Fibroblast of skin of left quadriceps (primary cell): ENCODE measurements at regions not wholly inside any gene's neighbourhood (a gene's known extent, or its start where the extent isn't known, plus 50 kb on each side); places are given as distances from the start of the nearest gene placed in this dataset.
"Not testable (repeated sequence)": the region's sequence is repeated elsewhere in the genome, so short reads cannot be mapped to it uniquely, and the experiment has no call there.

Experiments
- DNase-seq, 2 experiments: peaks; one replicate each; pipeline ENCODE4 v3.0.0-alpha.2; 2013; ENCODE audit warnings: low read depth in 2 of 2

DNA sequence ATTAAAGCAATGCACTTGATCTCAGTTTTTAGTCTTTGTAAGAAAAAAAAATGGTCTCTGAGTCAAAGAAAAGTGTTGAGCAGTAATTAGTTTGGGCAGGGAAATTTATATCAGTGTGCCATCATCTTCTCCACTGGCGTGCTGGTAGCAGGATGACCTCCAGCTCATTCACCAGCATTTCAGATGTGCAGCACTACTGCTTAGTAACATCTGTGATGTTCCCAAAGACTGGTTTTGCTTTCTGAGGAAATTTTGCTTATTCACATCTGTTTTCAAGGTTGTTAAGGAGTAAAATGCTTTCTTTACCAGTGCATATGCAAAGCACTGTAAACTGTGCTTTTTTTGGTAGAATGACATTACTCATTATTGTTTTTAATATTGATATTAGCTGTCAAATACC lies 540.4 kb downstream of the TRAM1L1 start:
- DNase-seq, result no peak

DNA sequence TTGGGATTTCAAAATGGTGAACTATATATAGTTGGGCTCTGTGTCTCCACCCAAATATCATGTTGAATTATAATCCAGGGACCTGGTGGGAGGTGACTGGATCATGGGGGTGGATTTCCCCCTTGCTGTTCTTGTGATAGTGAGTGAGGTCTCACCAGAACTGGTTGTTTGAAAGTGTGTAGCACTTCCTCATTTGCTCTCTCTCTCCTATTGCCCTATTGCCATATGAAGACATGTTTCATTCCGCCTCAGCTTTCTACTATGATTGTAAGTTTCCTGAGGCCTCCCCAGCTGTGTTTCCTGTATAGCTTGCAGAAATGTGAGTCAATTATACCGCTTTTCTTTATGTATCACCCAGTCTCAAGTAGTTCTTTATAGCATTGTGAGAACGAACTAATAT lies 545.6 kb downstream of the TRAM1L1 start:
- DNase-seq, result no peak

DNA sequence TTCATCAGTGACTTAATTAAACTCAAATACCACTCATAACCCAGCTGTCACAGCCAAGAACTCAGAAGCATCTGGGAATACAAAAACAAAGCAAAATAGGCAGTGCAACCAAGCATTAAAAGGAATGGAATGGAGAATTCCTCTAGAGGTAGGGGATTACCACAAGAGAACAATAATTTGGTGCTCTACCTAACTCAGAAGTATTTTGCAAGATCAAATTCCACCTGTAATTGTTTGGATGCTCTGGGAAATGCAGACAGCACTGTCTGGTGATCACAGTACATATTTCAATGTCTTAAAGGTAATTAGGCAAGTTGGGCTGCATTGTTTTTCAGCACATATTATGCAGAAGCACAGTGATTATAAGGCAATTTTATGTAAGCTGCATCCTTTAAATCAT lies 547.5 kb downstream of the TRAM1L1 start:
- no peak for DNase-seq

DNA sequence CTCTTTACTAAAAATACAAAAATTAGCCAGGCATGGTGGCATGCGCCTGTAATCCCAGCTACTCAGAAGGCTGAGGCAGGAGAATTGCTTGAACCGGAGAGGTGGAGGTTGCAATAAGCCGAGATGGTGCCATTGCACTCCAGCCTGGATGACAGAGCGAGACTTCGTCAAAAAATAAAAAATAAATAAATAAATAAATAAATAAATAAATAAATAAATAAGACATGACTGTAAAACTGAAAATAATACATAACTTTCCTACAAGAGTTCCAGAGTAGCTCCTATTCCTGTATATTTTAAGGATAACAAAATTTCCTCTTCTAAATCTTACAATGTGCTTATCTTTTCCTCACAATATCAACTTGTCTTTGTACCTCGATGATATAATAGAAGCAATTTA lies 549.4 kb downstream of the TRAM1L1 start:
- DNase-seq, result not testable (repeated sequence)

DNA sequence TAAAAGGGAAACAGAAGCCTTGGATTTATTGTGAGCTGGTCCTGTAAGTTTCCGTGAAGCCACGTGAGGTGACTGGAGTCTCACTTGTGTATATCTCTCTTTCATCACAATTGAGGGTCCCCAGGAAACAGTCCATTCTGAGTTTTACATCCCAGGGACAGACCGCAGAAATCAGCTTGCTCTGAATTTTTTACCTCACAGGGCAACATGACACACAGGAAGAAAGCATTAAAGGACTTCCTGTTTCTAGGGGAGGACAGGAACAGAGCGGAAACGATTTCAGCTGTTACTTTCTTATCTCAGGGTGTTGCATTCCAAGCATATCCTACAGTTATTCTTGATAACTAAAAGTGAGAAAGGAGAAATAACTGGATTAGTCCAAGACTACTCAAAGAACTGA lies 553.5 kb downstream of the TRAM1L1 start:
- DNase-seq, result no peak

DNA sequence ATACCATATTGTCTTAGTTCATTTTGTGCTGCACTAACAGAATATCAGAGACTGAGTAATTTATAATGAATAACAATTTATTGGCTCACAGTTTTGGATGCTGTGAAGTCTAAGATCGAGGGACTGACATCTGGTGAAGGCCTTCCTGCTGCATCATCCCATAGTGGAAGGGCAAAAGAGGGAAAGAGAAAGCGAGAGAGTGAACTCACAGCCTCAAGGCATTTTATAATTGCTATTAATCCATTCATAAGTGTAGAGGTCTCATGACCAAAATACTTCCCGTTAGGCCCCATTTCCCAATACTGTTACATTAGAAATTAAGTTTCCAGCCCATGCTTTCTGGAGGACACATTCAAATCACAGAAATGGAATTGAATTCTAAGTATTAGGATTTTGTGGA lies 554.4 kb downstream of the TRAM1L1 start:
- no peak for DNase-seq

DNA sequence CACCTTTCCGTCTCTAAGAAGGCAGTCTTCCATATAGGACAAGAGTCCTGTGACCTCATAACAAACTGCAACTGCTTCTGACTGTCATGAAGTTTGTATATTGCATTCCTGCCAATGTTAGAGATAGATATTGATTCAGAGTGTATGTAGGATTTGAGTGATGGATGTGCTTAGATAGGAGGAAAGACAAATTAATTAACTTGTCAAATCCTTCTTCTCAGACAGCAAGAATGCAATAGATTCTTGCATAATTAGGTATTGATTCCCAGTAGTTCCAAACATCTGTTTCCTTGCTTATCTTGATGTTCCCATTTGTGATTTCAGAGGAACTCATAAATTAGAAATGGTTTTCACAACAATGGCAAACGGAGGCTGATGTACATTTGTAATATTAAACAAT lies 555.3 kb downstream of the TRAM1L1 start:
- DNase-seq, result no peak

DNA sequence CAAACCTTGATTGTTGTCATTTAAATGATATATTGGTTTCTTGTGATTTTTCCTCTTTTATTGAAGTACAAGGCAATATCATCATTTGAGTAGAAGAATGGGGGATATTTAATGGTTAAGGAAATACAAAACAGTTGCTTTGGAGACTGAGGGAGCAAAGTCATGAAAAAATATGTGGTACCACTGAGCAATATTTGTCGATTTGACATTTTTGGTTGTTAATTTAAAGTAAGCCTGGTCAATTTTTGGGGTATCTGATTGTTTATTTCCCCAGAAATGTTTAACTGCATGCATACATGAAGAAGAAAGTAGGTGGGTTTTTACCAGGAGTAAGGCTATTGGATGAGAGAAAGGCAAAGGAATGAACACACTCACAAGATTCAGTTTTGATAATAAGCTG lies 556.2 kb downstream of the TRAM1L1 start:
- no peak for DNase-seq

DNA sequence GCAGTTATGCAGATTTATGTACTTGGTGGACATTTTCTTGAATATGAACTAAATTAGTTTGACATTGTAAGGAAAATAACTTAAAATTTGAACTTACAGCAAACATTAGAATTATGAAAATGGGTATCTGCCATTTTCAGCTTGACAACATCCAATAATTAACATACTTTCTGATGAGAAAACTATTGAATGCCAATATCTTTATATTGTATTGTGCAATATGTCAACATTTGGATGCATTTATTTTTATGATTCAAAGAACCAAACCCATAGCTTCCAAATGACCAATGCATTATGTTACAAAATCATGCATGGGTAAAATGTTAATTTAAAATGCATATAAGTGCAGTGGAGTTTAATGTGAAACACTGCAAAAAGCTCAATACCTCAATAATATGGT lies 562.5 kb downstream of the TRAM1L1 start:
- no peak for DNase-seq

DNA sequence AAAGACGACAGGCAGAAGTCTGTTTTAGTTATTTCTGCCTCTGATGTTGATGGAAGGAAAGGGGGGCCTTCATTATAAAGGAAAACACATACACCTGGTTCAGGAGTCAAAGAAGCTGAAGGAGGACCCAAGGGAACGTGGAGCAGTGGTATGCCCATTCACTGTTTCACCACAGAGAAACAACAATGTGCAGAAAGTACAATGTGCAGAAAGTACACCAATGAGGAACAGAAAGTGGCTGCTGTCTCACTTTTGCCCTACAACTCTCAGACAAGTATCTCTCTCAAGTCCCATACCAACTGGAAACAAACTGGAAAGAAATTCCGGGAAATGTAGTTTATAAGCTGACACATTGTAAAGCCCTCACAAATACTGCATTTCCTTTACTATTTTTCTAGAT lies 564.5 kb downstream of the TRAM1L1 start:
- DNase-seq, result no peak

DNA sequence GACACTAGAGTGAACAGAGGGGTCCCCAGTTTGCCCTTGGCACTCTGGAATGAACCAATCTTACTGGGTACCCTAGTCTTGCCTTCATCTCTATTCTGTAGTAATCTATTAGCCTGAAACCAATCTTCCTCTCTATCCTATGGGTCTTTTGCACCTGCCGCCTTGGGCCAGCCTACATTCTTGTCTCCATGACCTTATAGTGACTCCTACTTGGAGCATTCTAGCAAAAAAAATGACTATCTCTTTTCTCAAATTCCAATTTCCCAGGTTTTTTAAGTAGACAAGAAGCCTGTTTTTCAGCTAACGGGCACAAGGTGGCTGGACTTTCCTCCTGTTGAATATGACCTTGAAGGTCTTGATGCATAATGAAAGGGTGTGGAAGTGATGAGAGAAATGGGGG lies 568.7 kb downstream of the TRAM1L1 start:
- DNase-seq, result no peak

DNA sequence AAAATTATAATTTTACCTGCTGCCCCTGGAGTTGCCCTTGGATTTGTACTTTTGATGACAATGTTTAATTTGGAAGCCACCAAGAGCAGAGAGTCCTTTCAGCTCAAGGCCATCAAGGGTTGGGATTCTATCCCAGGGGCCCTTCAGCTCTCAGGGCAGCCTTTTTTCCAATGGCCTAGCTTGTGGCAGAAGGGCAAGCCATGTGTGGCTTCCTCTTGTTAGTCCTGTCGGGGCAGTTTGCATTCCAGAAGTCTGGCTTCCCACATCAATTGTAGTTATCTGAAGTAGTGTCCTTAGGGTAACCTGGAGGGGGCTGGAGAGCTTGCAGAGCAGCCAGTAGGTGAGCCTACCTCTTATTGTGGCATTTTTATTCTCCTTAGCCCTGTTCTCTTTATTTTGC lies 569.4 kb downstream of the TRAM1L1 start:
- DNase-seq, result no peak

DNA sequence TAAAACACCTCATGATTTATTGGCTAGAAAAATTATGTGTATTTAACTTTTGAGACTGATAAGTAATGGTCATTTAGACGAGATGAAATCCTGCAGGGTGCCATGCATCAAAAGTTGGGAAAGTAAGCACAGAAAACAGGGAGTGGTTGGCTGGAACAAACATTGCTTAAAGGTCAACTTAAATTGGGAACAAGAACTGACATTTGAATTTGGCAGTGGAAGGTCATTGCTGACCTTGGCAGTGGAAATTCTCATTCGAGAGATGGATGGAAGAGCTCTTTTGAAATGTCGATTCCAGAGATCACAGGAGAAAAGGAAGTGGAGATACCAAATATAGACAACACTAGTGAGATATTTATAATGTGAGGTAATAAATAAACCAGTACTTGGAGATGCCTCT lies 572.8 kb downstream of the TRAM1L1 start:
- no peak for DNase-seq

DNA sequence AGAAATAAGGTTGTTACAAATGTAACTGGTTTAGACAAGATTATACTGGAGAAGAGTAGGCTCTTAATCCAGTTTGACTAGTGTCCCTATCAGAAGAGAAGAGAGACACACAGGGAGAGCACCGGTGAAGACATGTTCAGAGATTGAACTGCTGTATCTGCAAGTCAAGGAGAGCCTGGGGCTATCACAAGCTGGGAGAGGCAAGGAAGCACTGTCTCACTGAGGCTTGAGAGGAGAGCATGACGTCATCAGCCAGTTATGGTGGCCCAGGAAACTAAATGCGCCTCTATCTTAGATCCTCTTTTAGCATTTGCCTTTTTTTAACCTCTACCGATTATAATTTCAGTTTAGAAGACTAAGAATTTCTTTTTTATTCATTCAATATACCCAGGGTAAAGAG lies 583.4 kb downstream of the TRAM1L1 start:
- no peak for DNase-seq

DNA sequence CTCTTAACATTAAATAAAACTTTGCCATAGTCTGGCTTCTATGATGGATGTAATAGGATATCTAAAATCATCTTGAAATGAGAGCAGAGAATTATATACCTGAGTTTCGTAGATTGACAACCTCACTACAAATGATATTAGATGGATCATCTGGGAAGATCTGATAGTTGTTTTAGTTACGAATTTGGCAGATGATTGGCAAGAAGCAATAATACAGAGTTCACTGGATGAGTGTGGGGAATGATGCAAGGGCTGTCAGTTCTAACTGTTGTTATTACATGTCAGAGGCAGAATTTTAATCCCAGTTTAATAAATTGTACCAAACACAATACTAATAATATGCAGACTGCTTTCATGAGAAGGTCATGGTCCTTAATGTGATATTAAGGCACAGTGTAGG lies 585.2 kb downstream of the TRAM1L1 start:
- no peak for DNase-seq

DNA sequence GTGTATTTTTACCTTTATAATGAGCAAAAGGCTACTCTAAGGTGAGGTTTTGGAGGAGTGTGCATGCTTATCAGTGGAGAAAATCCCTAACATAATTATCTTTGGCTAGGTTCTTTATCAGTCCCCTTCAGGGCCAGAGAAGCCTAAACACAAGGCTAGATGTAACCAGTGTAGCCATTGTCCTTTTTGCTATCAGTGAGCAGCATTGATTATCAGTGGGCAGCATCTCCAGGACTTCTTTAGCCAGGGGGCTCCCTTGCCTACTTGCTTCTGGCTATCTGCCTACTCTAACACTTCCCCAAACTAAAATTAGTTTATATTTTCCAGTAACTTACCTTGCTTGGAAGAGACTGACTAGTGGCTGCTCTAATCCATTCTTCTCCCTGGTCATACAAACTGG lies 595.6 kb downstream of the TRAM1L1 start:
- no peak for DNase-seq

DNA sequence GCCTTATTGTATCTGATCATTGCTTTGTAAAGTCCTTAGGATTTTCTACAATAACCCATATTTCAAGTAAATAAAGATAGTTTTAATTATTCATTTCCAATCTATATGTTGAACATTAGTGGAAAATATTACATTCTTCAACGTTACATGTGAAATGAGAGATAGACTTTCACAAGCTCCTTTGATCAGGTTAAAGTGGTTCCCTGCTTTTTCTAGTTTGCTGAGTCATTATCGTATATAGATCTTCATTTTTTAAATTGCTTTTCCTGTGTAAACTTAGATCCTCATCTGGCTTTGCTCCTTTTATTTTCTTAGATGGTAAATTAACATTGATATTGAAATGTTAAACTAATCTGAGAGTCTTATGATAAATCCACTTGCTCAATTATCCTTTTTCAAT lies 599.0 kb downstream of the TRAM1L1 start:
- no peak for DNase-seq

DNA sequence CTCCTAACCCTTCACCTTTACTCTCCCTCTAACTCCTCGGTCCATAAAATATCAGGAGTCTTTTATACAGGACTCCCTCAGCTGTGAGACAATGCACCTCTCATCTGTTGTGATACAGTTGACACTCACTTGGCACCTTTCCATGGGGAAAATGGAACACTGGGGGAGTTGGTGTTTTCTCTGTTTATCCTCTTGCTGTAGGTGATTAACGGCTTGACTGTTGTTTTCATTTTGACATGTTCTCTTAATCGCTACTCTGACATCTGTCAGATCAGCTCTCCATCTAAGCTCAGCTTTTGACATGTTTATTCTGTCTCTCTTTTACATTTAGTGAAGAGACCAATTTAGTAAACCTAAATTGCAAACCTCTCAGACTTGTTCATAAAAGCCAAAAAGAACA lies 604.8 kb downstream of the TRAM1L1 start:
- DNase-seq, result no peak

DNA sequence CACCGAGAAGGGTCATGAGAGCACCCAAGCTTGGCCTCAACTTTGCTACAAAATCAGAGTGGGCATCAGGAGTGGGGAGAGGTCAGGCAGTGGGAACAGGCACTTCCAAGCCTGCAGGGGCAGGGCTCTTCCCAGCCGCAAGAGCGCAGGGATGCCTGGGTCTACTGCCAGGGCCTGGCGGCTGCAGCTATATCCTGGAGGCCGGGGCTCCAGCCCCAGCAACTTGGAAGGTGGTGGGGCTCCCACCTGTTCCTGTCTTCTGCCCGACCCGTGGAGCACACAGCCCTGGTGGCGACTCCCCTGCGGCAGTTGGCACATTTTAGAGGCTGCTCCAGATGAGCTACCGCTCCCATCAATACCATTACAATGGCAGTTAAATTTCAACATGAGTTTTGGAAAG lies 607.0 kb downstream of the TRAM1L1 start:
- DNase-seq, result no peak

DNA sequence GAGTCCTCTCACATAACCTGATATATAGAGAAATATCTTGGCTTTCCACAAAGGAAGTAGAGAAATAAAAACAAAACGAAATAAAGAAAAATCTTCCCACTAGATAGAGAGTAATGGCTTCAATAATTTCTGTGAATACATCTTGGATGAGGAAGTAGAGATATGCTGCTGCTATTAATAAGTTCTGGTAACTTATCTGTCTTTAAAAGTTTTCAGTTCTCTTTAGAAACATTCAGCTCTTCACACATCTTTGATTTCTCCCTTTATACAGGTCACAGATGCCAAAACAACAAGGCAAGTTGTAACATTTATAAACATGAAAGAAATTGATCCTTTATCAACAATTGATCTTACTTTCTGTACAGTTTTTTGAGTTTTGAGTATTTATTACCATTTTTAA lies 615.8 kb downstream of the TRAM1L1 start:
- no peak for DNase-seq

DNA sequence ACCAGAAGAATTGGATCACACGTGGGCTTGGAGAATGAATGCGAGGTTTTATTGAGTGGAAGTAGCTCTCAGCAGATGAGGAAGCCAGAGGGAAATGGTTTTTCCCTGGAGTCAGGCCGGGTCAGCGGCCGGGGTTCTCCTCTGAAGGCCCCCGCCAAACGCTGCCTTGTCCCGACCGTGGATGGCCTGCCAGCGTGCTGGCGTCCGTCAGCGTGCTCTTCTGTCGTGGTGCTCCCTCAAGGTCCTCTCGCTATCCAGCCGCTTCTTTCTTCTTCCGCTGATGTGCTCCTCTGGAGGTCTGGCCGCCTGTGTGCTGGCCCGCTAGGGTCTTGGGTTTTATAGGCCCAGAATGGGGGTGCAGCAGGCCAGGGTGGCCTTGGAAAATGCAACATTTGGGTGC lies 632.2 kb downstream of the TRAM1L1 start:
- DNase-seq, result no peak

DNA sequence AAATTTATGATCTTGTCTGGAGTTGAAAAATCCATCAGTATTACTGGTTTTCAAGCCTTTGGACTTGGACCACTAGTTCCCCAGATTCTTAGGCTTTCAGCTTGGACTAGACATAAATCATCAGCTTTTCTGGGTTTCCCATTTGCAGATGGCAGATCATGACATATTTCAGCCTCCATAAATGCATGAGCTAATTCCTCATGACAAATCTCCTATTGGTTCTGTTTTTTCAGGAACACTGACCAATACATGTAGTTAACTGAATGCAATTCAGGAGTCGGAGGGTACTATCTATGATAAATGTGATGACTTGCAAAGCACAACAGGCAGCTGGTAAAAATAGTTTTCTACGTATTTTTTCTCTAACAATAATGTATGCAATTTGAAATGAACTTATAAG lies 635.6 kb downstream of the TRAM1L1 start:
- DNase-seq, result no peak

DNA sequence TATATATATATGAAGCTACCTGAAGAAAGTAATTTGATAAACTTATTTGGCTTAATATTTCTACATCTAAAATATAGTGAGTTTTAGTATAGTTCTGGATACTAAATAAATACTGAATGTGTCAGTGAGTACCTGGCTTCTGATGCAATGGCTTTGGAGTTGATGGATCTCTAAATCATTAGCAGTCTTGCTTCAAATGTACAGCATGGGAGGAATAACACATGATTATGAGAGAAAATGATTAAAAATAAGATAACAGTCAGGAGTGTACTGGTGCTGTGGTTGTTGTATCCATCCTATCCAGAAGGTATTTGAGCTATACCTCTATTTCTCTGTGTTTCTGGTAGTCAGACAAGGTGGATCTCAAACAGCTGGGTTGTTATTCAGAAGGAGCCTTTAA lies 641.3 kb downstream of the TRAM1L1 start:
- DNase-seq, result no peak

DNA sequence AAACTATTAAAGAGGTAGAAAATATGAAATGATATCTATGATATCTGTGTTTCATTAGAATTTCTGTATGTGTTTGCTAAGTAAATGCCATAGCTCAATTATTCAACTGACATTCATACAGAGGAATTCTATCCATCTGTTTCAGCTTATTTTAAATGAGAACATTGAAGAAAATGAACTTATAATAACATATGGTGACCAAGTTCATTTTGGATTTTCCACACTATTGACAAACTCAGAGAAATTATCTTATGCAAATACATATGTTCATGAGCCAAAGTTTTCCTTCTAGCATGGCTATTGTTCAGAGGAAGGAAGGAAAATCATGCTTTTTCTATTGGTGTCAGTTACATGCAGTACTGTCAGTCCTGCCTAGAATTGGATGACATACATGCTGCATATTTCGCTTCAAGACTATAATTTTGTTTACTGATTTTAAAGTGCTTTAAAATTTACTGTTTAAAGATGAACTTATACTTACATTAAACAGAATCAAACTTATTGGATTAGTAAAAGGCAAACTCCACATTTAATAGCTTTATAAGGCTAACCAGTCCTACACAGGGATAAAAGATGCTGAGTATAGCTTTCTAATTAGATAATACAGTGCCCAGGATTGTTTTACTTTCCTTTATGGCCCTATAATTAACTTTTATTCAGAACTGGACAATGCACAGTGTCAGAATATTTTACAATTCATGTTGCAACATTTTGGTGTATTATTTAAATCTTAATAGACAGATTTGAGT lies 646.2 kb downstream of the TRAM1L1 start:
- DNase-seq, result no peak
